GM13977 (cell line): ENCODE measurements at regions not wholly inside any gene's neighbourhood (a gene's known extent, or its start where the extent isn't known, plus 50 kb on each side); places are given as distances from the start of the nearest gene placed in this dataset.

Experiments used
- DNase-seq: peaks from one replicate; pipeline ENCODE4 v3.0.0; 2012; ENCODE audit warnings: low spot score
- in situ Hi-C: fragments of 300-500 bp; cut with MboI; formaldehyde crosslinking; loops from one replicate; pipeline ENCODE4 v1.12.0; 2022; ENCODE audit warnings: low sequenced_read_pairs, low pct_unique_long_range_greater_than_20kb, mixed read lengths, inconsistent platforms; ENCODE audit not compliant: unreplicated experiment
- TF ChIP-seq, protein P1 (sequence below): IDR thresholded peaks from 2 replicates; pipeline ENCODE4 v1.5.1; 2012; ENCODE audit warnings: mild to moderate bottlenecking, control low read depth; ENCODE audit not compliant: insufficient read depth; ENCODE audit errors: extremely low read depth, missing control alignments

DNA sequence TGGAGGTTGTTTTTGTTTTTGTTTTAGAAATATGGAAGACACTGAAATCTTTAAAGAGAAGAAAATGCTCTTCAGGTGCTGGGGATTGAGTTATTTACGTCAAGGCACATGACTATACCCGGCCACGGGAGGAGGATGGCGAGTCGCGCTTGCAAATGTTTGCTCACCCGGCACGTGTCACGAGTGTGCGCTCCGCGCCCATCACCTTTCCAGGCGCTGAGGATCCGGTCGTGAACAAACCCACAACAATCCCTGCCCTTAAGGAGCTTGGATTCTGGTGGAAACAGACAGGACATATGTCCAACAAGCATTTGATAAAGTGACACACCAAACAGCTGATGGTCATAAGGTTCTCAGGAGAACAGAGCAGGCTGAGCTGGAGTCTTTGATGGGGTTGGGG, 715.5 kb downstream of the BRD1 start:
- no peak for DNase-seq
- in situ Hi-C loops: no loop called here
- TF ChIP-seq, protein P1, sequence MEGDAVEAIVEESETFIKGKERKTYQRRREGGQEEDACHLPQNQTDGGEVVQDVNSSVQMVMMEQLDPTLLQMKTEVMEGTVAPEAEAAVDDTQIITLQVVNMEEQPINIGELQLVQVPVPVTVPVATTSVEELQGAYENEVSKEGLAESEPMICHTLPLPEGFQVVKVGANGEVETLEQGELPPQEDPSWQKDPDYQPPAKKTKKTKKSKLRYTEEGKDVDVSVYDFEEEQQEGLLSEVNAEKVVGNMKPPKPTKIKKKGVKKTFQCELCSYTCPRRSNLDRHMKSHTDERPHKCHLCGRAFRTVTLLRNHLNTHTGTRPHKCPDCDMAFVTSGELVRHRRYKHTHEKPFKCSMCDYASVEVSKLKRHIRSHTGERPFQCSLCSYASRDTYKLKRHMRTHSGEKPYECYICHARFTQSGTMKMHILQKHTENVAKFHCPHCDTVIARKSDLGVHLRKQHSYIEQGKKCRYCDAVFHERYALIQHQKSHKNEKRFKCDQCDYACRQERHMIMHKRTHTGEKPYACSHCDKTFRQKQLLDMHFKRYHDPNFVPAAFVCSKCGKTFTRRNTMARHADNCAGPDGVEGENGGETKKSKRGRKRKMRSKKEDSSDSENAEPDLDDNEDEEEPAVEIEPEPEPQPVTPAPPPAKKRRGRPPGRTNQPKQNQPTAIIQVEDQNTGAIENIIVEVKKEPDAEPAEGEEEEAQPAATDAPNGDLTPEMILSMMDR: no peak

DNA sequence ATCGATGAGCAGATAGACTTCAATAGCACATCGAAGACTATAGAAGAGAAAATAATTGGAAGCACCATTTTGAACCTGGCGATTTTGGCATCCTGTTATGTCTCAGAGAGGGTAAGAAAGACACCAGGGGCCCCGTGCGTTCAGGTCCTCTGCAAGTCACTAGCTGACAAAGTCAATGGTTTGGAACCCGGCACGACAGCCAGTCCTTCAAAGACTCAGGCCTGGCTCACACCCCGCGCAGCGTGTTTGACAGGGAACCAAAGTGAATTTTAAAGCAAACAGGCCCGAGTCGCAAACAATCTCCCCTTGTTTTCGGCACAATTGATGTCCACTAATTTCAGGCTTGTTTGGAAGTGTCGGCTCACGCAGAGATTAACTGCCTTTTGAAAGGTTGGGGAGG, 716.6 kb downstream of the BRD1 start:
- DNase-seq: no peak
- in situ Hi-C loops: no loop called here
- TF ChIP-seq, protein P1: no peak

DNA sequence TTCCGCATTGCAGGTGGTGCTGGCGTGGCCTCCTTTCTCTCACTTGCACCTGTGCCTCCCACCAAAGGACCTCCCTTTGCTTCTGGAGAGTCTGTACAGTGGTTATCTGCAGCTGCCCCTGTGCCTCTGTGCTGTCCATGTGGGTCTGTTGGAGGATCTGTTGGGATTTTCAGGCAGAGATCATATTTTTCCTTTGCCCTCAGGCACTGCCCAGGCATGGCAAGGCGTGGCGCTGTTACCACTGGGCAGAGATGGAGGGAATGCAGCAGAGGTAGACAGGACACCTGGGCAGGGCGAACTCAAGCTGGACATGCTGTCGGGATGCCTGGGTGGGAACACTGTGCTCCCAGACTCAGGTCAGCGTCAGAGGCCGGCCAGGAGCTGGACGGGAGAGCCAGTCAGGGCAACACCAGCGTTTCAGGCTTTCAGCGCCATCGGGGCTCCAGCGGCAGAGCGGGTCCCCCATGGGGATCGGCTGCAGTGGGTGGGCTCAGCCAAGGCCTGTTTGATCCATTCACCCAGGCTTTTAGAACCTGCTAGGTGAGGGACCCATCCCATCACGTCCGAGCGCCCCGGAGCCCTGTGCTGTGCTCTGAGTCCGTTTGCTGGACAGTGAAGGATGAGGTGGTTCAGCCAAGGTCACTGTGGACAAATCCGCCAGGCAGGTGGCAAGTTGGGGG, 718.9 kb downstream of the BRD1 start:
- TF ChIP-seq, protein P1: no peak
- DNase-seq: no peak

DNA sequence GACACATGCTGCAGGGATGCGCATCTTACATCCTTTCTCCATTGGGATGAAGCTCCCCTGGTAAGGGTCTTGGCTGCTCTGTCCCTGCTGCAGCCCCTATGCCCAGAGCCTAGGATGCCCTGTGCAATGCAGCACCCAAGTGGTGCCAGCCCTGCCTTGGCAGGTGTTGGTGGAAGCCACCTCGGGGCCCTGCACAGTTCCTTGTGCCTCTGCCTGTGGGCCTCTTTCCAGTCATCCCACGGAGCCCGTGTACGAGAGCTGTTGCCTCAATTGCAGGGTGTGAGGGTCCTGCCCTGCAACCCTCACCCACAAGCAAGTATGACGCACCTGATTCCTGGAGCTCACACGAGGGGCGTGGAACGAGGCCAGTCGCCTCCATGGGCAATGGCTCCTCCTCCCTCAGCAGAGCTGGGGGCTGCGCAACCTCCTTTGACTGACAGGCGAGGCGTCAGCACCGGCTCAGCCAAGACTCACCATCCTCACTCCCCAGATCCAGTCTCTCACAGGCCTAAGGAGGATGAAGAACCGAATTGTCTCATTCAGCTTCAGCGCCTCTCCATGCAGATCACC, 719.6 kb downstream of the BRD1 start:
- in situ Hi-C loops: no loop called here
- TF ChIP-seq, protein P1: no peak
- DNase-seq: no peak

More for the DNA sequence above, 718.9 kb downstream of the BRD1 start:
- in situ Hi-C loops: no loop called here

GRCh38 chr22:49107561-49107960, 720.1 kb downstream of the BRD1 start:
- in situ Hi-C loops: no loop called here
- DNase-seq: no peak

GRCh38 chr22:49106842-49107152, 720.9 kb downstream of the BRD1 start:
- TF ChIP-seq, protein P1: no peak
- no peak for DNase-seq
- in situ Hi-C loops: no loop called here

More at GRCh38 chr22:49107561-49107960, 720.1 kb downstream of the BRD1 start:
- TF ChIP-seq, protein P1: no peak
